ENCODE measurements at regions not wholly inside any gene's neighbourhood (a gene's known extent, or its start where the extent isn't known, plus 50 kb on each side); places are given as distances from the start of the nearest gene placed in this dataset.
"Not testable (repeated sequence)": the region's sequence is repeated elsewhere in the genome, so short reads cannot be mapped to it uniquely, and the experiment has no call there.

DNA sequence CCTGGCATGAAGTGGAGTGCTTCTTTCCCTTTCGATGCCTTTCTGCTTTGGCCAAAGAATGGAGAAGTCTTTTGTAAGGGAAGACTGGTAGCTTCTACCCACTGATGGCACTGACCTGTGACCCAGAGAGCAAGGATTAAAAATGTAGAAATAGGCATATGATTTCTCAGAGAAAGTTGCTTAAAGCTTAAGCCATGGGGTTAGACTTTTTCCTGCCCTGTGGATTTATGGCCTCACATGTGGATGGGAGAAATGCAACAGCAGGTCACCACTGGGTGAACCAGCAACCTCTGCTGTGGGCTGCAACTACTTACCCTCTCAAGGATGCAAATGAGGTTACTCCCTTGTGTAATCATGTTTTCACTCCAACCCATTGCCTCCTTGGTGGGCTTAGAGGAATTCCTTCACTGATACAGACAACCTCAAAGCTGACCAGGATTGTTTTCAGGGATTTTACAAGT is 86.7 kb upstream of the CDC42EP3 start:
- not testable (repeated sequence) for TF ChIP-seq POLR2AphosphoS5 (IDR thresholded peaks at IDR 0.05; ENCODE audit: low read depth, low read length); POLR2A (IDR thresholded peaks at IDR 0.05; ENCODE audit: borderline replicate concordance, extremely low read depth, insufficient read depth, insufficient read length); YY1 (IDR thresholded peaks at IDR 0.05; ENCODE audit: extremely low read depth, insufficient replicate concordance, low read depth, low read length); JUND (IDR thresholded peaks at IDR 0.05); ZNF274 (IDR thresholded peaks at IDR 0.05; ENCODE audit: low read depth, low read length); TCF7L2 (IDR thresholded peaks at IDR 0.05; ENCODE audit: borderline replicate concordance, extremely low read depth, insufficient read depth, insufficient read length); ZBTB33 (IDR thresholded peaks at IDR 0.05; ENCODE audit: extremely low read depth, insufficient replicate concordance, low read length); EZH2 (IDR thresholded peaks at IDR 0.05); MAX (IDR thresholded peaks at IDR 0.05); SRF (IDR thresholded peaks at IDR 0.05; ENCODE audit: low read depth)
- TF ChIP-seq, protein P1, sequence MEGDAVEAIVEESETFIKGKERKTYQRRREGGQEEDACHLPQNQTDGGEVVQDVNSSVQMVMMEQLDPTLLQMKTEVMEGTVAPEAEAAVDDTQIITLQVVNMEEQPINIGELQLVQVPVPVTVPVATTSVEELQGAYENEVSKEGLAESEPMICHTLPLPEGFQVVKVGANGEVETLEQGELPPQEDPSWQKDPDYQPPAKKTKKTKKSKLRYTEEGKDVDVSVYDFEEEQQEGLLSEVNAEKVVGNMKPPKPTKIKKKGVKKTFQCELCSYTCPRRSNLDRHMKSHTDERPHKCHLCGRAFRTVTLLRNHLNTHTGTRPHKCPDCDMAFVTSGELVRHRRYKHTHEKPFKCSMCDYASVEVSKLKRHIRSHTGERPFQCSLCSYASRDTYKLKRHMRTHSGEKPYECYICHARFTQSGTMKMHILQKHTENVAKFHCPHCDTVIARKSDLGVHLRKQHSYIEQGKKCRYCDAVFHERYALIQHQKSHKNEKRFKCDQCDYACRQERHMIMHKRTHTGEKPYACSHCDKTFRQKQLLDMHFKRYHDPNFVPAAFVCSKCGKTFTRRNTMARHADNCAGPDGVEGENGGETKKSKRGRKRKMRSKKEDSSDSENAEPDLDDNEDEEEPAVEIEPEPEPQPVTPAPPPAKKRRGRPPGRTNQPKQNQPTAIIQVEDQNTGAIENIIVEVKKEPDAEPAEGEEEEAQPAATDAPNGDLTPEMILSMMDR (IDR thresholded peaks at IDR 0.05 in 2 of 3, conservative IDR thresholded peaks at IDR 0.05 in 1 of 3; ENCODE audit: borderline replicate concordance in 1 of 3, insufficient read depth in 1 of 3, low read depth in 2 of 3, low read length in 2 of 3): not testable (repeated sequence)
- TF ChIP-seq, protein P2, sequence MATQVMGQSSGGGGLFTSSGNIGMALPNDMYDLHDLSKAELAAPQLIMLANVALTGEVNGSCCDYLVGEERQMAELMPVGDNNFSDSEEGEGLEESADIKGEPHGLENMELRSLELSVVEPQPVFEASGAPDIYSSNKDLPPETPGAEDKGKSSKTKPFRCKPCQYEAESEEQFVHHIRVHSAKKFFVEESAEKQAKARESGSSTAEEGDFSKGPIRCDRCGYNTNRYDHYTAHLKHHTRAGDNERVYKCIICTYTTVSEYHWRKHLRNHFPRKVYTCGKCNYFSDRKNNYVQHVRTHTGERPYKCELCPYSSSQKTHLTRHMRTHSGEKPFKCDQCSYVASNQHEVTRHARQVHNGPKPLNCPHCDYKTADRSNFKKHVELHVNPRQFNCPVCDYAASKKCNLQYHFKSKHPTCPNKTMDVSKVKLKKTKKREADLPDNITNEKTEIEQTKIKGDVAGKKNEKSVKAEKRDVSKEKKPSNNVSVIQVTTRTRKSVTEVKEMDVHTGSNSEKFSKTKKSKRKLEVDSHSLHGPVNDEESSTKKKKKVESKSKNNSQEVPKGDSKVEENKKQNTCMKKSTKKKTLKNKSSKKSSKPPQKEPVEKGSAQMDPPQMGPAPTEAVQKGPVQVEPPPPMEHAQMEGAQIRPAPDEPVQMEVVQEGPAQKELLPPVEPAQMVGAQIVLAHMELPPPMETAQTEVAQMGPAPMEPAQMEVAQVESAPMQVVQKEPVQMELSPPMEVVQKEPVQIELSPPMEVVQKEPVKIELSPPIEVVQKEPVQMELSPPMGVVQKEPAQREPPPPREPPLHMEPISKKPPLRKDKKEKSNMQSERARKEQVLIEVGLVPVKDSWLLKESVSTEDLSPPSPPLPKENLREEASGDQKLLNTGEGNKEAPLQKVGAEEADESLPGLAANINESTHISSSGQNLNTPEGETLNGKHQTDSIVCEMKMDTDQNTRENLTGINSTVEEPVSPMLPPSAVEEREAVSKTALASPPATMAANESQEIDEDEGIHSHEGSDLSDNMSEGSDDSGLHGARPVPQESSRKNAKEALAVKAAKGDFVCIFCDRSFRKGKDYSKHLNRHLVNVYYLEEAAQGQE (IDR thresholded peaks at IDR 0.05; ENCODE audit: low read depth): not testable (repeated sequence)

Data from HCT116 (cell line).